GM04504 (cell line): ENCODE measurements at regions not wholly inside any gene's neighbourhood (a gene's known extent, or its start where the extent isn't known, plus 50 kb on each side); places are given as distances from the start of the nearest gene placed in this dataset.

Source experiments
- DNase-seq: peaks from one replicate; pipeline ENCODE4 v3.0.0-alpha.2; 2012; ENCODE audit warnings: low read depth

GRCh38 chr16:55118701-55119260 lies 188.1 kb downstream of the IRX5 start:
- DNase-seq: no peak

- peak; percentile 25 for DNase-seq
These were observed 189.7 kb downstream of the IRX5 start for GRCh38 chr16:55120408-55120807.

DNA sequence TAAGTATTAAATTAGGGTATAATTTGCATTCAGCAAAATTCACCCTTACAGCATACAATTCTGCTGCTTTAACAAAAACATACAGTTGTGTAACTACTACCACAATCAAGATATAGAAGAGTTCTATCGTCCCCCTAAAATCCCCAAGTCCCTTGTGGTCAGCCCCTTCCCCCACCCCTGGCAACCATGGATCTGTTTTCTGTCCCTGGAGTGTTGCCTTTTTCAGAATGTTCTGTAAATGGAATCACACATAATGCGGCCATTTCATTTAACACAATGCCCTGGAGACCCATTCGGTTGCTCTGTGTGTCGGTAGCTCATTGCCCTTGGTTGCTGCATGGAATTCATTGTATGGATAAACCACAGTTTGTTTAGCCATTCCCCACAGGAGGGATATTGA lies 190.2 kb downstream of the IRX5 start:
- no peak for DNase-seq

- no peak for DNase-seq
These were observed 193.0 kb downstream of the IRX5 start for GRCh38 chr16:55123652-55124051.

GRCh38 chr16:55125818-55126385 lies 195.2 kb downstream of the IRX5 start:
- no peak for DNase-seq

GRCh38 chr16:55126456-55126855 lies 195.8 kb downstream of the IRX5 start:
- DNase-seq: no peak

GRCh38 chr16:55130456-55130855 lies 193.5 kb upstream of the IRX6 start:
- DNase-seq: no peak

DNA sequence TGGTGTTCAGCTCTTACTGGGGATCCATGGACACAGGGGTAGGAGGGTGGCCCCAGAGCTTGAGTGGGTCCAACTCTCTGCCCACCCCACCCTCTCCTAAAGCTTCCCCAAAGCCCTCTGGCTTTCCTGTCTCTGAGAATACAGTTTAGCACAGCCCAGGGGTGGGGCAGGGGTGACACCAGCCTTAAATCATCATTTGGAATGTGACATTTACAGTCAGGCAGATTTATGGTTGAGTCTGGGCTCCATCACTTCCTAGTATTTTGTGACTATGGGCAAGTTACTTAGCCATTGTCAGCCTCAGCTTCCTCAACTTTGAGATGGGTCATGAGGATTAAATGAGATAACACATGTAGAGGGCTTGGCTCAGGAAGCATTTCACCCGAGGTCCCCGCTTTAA lies 193.1 kb upstream of the IRX6 start:
- no peak for DNase-seq

DNA sequence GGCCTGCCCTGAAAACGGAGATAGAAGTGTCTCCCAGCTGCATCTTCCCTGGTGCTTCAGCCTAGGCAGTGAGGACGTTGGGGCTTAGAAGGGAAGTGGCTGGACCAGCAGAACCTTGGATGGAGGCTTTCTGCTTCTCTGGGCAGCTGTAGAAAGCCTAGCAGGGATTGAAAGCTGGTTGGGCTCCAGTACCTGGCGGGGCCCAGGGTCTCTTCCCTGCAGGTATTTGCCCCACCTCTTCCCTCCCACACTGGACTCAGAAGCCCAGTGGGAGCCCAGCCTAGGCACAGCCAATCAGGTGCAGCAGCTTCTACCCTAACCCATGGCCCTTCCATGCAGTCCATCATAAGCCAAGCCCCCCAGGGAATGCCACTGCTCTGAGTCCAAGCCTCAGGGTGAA lies 190.3 kb upstream of the IRX6 start:
- DNase-seq: no peak

DNA sequence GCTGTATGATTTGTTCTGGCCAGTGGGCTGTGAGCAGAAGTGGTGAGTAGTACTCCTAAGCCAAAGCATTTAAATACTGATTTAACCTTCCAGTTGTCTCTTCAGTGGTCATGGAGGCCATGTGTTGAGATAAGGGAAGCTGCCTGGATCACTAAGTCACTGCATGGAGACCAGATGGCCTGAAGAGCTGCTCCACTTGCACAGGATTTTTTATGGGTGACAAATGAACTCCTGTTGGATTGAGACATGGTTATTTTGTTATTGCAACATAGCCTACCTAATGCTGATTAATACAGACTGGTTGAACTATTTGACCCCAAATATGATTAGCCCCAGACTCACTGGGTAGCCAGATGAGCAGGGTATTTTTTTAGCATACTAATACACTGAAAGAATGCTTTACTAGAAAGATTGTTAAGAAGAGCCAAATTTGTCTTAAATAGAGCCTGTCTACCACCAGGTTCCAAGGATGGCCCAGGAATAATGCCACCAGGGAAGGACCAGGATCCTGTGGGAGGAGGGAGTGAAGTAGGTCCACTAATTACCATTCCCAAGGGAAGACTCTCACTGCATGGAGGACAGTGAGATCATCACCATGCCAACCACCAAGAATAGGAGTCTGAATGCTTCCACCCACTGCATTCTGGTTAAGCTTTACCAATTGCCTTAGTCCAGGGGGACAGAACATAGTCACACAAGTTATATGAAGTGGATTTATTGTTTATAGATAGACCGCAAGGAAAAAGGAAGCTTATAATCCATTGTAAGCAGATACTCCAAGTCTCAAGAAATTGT lies 187.4 kb upstream of the IRX6 start:
- no peak for DNase-seq

- DNase-seq: no peak
These were observed 185.7 kb upstream of the IRX6 start for GRCh38 chr16:55138298-55138697.

DNA sequence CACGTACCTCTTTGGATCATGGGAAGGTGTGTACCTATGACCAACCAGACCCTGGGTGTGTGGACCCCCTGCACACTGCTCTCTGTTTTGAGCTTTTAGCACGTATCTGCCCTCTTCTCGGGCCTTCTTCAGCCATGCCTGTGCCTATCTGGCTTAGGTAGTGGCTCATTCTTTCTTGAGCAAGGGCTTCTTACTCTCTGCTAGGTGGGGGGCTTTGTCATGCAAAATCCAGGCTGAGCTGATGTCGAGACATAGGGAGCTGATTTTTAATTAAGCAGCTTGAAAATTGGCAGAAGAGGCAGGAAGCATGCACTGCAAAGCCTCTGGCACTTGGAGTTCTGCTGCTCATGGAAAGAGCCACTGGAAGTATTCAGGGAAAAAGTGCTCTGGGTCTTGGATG lies 181.6 kb upstream of the IRX6 start:
- DNase-seq: no peak

GRCh38 chr16:55144651-55145050 lies 179.4 kb upstream of the IRX6 start:
- DNase-seq: no peak

DNA sequence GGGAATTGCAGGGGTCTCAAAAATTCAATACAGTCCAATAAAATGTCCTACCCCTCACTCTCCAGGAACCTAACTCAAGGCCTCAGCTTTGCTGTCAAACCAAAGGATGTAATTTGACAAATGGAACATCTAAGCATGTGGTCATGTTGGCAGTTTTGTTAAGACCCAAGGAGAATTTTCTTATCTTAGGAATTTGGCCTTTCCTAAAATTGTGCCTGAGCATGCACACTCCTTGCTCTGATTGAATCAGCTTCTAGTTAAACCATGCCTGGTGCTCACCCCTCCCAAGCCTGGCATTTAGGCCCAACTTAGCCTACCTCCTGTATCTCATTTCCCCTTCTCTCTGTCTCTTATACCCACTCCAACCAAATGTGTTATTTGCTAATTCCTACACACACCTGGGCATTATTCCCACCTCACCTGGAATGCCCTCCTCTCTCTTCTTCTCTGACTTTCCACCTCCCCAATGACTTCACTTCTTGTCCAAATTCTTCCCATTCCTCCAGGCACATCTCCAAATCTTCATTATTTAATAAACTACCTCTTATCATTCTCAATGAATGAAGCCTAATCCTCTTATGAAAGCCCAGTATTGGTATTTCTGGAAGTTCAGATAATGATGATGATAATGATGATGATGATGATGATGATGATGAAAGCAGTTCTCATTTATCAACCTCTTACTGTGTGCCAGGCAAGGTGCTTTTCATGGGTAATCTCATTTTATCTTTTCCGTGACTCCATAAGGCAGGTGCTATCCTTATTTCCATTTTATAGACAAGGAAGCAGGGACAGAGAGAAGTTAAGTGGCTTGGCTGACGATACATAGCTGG lies 178.0 kb upstream of the IRX6 start:
- DNase-seq: no peak

DNA sequence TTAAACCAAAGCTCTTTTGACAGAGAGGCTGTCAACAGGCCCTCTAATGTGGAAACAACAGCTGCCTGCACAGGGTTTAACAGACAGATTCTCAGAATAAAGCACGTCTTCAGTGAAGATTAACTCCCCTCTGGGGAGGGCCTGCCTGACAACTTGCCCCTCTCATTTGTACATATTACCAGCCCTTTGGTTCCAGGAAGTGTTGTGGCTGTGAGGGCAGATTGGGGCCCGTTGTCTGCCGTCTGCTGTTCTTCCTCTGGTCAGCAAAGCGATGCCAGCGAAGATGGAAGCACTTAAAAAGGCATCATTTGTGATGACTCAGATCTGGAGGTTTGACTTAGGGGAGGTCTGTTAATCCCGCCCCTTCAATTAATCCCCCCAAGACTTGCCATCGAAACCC lies 177.0 kb upstream of the IRX6 start:
- DNase-seq: no peak

GRCh38 chr16:55147396-55147795 lies 176.6 kb upstream of the IRX6 start:
- DNase-seq: no peak

GRCh38 chr16:55149622-55150021 lies 174.4 kb upstream of the IRX6 start:
- no peak for DNase-seq

DNA sequence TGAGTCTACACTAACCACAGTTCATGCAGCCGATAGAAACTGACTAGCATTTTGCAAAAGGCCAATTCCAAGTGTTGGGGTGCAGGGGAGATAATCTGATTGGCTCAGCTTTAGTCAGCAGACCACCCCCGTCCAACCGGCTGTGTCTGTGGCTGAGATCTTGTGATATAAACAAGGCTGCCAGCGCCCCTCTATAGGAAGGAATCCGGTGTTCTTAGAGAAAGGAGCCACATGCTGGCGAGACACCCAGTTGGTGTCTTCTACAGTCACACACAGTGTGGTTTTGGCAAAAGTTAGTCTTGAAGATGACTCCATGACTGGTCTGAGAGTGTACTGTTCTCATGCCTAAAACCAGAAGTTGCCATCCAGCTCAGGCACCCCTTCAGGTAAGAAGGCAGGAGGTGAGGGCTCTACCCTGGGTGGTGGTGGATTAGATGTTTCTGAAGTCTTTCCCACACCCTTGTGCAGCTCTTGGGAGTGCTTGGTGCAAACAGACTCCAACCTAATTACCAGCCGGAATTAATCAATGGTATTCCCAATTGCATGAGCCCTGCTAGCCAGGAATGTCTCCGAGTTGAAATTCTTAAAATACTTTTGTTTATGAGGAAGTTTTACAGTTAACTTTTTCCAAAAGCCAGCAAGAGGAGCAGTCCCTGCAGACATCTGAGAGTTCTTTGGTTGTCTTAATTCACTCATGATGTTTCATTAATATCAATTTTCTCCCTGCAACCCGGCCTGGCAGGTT lies 172.3 kb upstream of the IRX6 start:
- DNase-seq: no peak

GRCh38 chr16:55152875-55153390 lies 171.1 kb upstream of the IRX6 start:
- DNase-seq: no peak

- no peak for DNase-seq
These were observed 169.7 kb upstream of the IRX6 start for GRCh38 chr16:55154262-55154661.

DNA sequence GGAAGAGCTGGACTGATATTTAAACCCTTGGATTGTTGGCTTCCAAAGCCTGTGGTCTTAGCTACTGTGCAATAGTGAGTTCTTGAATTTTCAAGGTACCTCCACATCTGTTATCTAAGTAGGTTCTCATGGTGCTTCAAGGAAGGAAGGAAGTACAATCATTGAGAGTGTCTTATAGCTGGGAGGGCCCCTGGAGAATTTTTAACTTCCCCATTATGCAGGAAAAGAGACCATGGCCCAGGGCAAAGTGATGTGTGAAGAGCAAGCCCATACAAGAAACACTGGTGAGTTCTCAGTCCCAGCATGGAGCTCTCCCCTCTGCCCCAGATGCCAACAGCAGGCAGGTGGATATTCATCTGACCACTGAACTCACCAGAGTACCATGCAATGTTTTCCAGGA lies 169.0 kb upstream of the IRX6 start:
- DNase-seq: no peak

DNA sequence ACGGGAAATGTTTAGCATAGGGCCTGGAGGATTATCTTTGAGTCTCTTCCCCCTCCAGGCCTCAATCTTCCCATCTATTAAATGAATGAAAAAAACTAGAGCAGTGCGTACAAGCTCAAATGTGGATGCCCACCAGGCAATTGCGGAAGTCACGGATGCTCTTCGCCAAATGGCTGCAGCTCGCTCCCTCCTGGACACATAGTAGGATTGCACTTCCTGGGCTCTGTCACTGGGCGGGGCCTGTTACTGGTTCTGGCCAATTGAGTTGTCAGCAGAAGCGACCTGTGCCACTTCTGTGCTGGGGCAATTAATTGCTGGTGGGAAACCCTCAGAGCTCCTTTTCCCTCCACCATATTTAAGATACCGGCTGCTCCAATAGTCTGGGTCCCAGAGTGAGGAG lies 168.2 kb upstream of the IRX6 start:
- DNase-seq: no peak
